ENCODE measurements at regions not wholly inside any gene's neighbourhood (a gene's known extent, or its start where the extent isn't known, plus 50 kb on each side); places are given as distances from the start of the nearest gene placed in this dataset.

GRCh38 chr3:178967177-178967532 lies 104.5 kb downstream of the ZMAT3 start:
- TF ChIP-seq CTCF (conservative IDR thresholded peaks at IDR 0.05; ENCODE audit: low read depth, low read length), result no peak
- H3K4me3 ChIP-seq (ENCODE audit: low read depth, low read length), result peak overlapping the region; percentile 25
- no peak for DNase-seq (ENCODE audit: low read depth)

- peak; percentile 57 for TF ChIP-seq CTCF (conservative IDR thresholded peaks at IDR 0.05; ENCODE audit: low read depth, low read length)
- peak; percentile 65 for DNase-seq (ENCODE audit: low read depth)
- peak overlapping the region; percentile 25 for H3K4me3 ChIP-seq (ENCODE audit: low read depth, low read length)
Observed at GRCh38 chr3:178966299-178967176, 105.1 kb downstream of the ZMAT3 start.

GRCh38 chr3:178964551-178964950 lies 107.1 kb downstream of the ZMAT3 start:
- H3K4me3 ChIP-seq (ENCODE audit: low read depth, low read length), result no peak overlapping the region
- no peak for TF ChIP-seq CTCF (conservative IDR thresholded peaks at IDR 0.05; ENCODE audit: low read depth, low read length)
- no peak for DNase-seq (ENCODE audit: low read depth)

GRCh38 chr3:178960918-178961317 lies 110.7 kb downstream of the ZMAT3 start:
- DNase-seq (ENCODE audit: low read depth), result no peak
- no peak for TF ChIP-seq CTCF (conservative IDR thresholded peaks at IDR 0.05; ENCODE audit: low read depth, low read length)
- H3K4me3 ChIP-seq (ENCODE audit: low read depth, low read length), result no peak overlapping the region

- no peak for TF ChIP-seq CTCF (conservative IDR thresholded peaks at IDR 0.05; ENCODE audit: low read depth, low read length)
- H3K4me3 ChIP-seq (ENCODE audit: low read depth, low read length), result no peak overlapping the region
- peak; percentile 44 for DNase-seq (ENCODE audit: low read depth)
Observed at GRCh38 chr3:178960181-178960580, 111.4 kb downstream of the ZMAT3 start.

- no peak for TF ChIP-seq CTCF (conservative IDR thresholded peaks at IDR 0.05; ENCODE audit: low read depth, low read length)
- DNase-seq (ENCODE audit: low read depth), result peak; percentile 29
- no peak overlapping the region for H3K4me3 ChIP-seq (ENCODE audit: low read depth, low read length)
Observed at GRCh38 chr3:178950676-178951075, 120.9 kb downstream of the ZMAT3 start.

GRCh38 chr3:178949896-178950295 lies 121.7 kb downstream of the ZMAT3 start:
- no peak overlapping the region for H3K4me3 ChIP-seq (ENCODE audit: low read depth, low read length)
- DNase-seq (ENCODE audit: low read depth), result no peak
- no peak for TF ChIP-seq CTCF (conservative IDR thresholded peaks at IDR 0.05; ENCODE audit: low read depth, low read length)

Measured in choroid plexus epithelial cell (primary cell).